K562 (cell line): ENCODE measurements at regions not wholly inside any gene's neighbourhood (a gene's known extent, or its start where the extent isn't known, plus 50 kb on each side); places are given as distances from the start of the nearest gene placed in this dataset.

Source experiments
- CCNT2 ChIP-seq: IDR thresholded peaks from 2 replicates; pipeline ENCODE4 v1.6.1; 2011; ENCODE audit warnings: borderline replicate concordance, low read depth, mild to moderate bottlenecking, moderate library complexity, mixed read lengths, low read length; ENCODE audit not compliant: insufficient read length; ENCODE audit errors: extremely low read depth
- CHCHD3 ChIP-seq: fragments of 250-450 bp; sonication (Bioruptor Pico); IDR thresholded peaks from 2 replicates; pipeline ENCODE4 v2.1.2; 2022; ENCODE audit warnings: mild to moderate bottlenecking
- CHD1 ChIP-seq: fragments of 200-600 bp; sonication (generic); IDR thresholded peaks from one replicate; pipeline ENCODE4 v1.6.1; 2012; ENCODE audit warnings: mild to moderate bottlenecking, moderate library complexity, low read length, inconsistent platforms
- DACH1 ChIP-seq: fragments of 450-650 bp; IDR thresholded peaks from 2 replicates; pipeline ENCODE4 v1.6.1; 2018; ENCODE audit not compliant: partially characterized antibody
- FOXA3 ChIP-seq, 2 experiments: fragments of 450-650 bp in 1 of 2; sonication (generic) in 1 of 2; formaldehyde crosslinking; IDR thresholded peaks in 1 of 2; conservative IDR thresholded peaks in 1 of 2; 2 replicates each; pipeline versions ENCODE4 v1.4.0 to v1.8.0; 2020 to 2022; ENCODE audit warnings: mild to moderate bottlenecking in 2 of 2, missing genetic modification reagents in 1 of 2
- FOXK1 ChIP-seq: sonication (generic); formaldehyde crosslinking; IDR thresholded peaks from 2 replicates; pipeline ENCODE4 v1.8.0; 2022; ENCODE audit warnings: missing genetic modification reagents, mild to moderate bottlenecking, borderline replicate concordance
- HDAC3 ChIP-seq: fragments of 450-650 bp; IDR thresholded peaks from 2 replicates; pipeline ENCODE4 v1.6.1; 2018; ENCODE audit warnings: borderline replicate concordance, mild to moderate bottlenecking, moderate library complexity; ENCODE audit not compliant: partially characterized antibody
- HNRNPLL ChIP-seq: fragments of 200-400 bp; formaldehyde crosslinking; IDR thresholded peaks from 2 replicates; pipeline ENCODE4 v1.6.1; 2017; ENCODE audit warnings: low read length, low read depth, mild to moderate bottlenecking; ENCODE audit not compliant: poor library complexity, severe bottlenecking
- KDM5B ChIP-seq: fragments of 200-600 bp; sonication (generic); IDR thresholded peaks from 2 replicates; pipeline ENCODE4 v1.6.1; 2012; ENCODE audit warnings: low read depth, mild to moderate bottlenecking, moderate library complexity, low read length, control low read depth, inconsistent platforms; ENCODE audit not compliant: insufficient replicate concordance
- LARP7 ChIP-seq: fragments of 450-650 bp; IDR thresholded peaks from 2 replicates; pipeline ENCODE4 v1.6.1; 2016
- MBD2 ChIP-seq: sonication (generic); IDR thresholded peaks from 2 replicates; pipeline ENCODE4 v1.6.1; 2016; ENCODE audit warnings: low read depth, borderline replicate concordance
- MIER1 ChIP-seq: fragments of 450-650 bp; IDR thresholded peaks from 2 replicates; pipeline ENCODE4 v1.6.1; 2016; ENCODE audit warnings: antibody characterized with exemption, mild to moderate bottlenecking, low read depth
- POLR2A ChIP-seq: fragments of 450-650 bp; conservative IDR thresholded peaks from 2 replicates; pipeline ENCODE4 v1.6.1; 2016
- POLR2B ChIP-seq: fragments of 450-650 bp; IDR thresholded peaks from 2 replicates; pipeline ENCODE4 v1.6.1; 2018; ENCODE audit warnings: low read depth; ENCODE audit not compliant: partially characterized antibody
- SIN3A ChIP-seq, 2 experiments: fragments of 150-350 bp in 1 of 2; IDR thresholded peaks; 2 replicates each; pipeline ENCODE4 v1.6.1; 2011 to 2016; ENCODE audit warnings: borderline replicate concordance in 2 of 2, low read depth in 2 of 2, low read length in 2 of 2, mild to moderate bottlenecking in 2 of 2, moderate library complexity in 2 of 2; ENCODE audit not compliant: control insufficient read depth in 1 of 2
- STAT5A ChIP-seq: IDR thresholded peaks from 2 replicates; pipeline ENCODE4 v1.6.1; 2012; ENCODE audit warnings: low read length, inconsistent platforms, borderline replicate concordance
- YY1 ChIP-seq, 3 experiments: IDR thresholded peaks; 2 replicates each; pipeline ENCODE4 v1.6.1; 2011; ENCODE audit warnings: low read length in 2 of 3, mild to moderate bottlenecking in 2 of 3, moderate library complexity in 2 of 3, borderline replicate concordance in 1 of 3, control low read depth in 1 of 3, low read depth in 1 of 3; ENCODE audit not compliant: insufficient read depth in 3 of 3, insufficient replicate concordance in 2 of 3, control insufficient read depth in 1 of 3, insufficient read length in 1 of 3; ENCODE audit errors: extremely low read depth in 1 of 3
- ZNF23 ChIP-seq: fragments of 250-450 bp; sonication (Bioruptor Pico); IDR thresholded peaks from 2 replicates; pipeline ENCODE4 v1.4.0; 2020; ENCODE audit warnings: mild to moderate bottlenecking
- ZNF253 ChIP-seq: fragments of 250-450 bp; sonication (Bioruptor Pico); conservative IDR thresholded peaks from 2 replicates; pipeline ENCODE4 v1.6.1; 2021; ENCODE audit warnings: mild to moderate bottlenecking
- ZNF3 ChIP-seq: fragments of 250-450 bp; sonication (Bioruptor Pico); IDR thresholded peaks from 2 replicates; pipeline ENCODE4 v1.5.0; 2021; ENCODE audit warnings: mild to moderate bottlenecking, moderate library complexity
- TF ChIP-seq, protein P1 (sequence below): sonication (generic); formaldehyde crosslinking; IDR thresholded peaks from 2 replicates; pipeline ENCODE4 v1.8.0; 2022; ENCODE audit warnings: mild to moderate bottlenecking, missing genetic modification reagents
- TF ChIP-seq, protein P2 (sequence below): fragments of 450-650 bp; formaldehyde crosslinking; IDR thresholded peaks from 2 replicates; pipeline ENCODE4 v1.4.0; 2020; ENCODE audit warnings: mild to moderate bottlenecking, moderate library complexity

DNA sequence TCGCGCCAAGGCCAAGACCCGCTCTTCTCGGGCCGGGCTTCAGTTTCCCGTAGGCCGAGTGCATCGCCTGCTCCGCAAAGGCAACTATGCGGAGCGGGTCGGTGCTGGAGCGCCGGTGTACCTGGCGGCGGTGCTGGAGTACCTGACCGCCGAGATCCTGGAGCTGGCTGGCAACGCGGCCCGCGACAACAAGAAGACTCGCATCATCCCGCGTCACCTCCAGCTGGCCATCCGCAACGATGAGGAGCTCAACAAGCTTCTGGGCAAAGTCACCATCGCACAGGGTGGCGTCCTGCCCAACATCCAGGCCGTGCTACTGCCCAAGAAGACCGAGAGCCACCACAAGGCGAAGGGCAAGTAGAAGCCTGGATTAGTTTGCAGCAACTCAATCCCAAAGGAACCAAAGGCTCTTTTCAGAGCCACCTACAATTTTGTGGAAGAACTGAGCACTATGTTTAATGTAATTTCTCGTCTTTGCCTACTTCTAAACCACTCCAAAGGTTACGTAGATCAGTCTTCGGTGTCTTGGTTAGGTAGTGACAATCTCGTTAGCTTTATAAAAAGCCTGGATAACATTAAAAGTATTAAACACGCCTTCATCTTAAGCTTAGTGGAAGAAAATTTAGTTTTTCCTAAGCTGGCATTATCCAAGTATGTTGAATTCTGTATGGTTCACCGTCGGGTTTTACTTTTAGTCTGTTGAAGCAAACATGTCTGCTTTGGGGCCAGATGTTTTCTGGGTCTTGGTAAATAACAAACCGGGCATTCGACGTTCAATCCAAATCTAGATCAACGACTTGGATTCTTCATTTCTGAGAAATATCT is 103.7 kb downstream of the OR2B2 start (continued):
- TF ChIP-seq FOXA3 (CRISPR knock-in tag; conservative IDR thresholded peaks at IDR 0.05 in 1 of 2, IDR thresholded peaks at IDR 0.05 in 1 of 2), result peak in 1 of 2 experiments; percentile 56; a peak in 1 of 4 replicates
- TF ChIP-seq STAT5A, result peak; percentile 36; the same call in 1 of the 2 replicates
- peak; percentile 93 for TF ChIP-seq CHD1
- peak; percentile 88 for TF ChIP-seq CHCHD3
- TF ChIP-seq, protein P1, sequence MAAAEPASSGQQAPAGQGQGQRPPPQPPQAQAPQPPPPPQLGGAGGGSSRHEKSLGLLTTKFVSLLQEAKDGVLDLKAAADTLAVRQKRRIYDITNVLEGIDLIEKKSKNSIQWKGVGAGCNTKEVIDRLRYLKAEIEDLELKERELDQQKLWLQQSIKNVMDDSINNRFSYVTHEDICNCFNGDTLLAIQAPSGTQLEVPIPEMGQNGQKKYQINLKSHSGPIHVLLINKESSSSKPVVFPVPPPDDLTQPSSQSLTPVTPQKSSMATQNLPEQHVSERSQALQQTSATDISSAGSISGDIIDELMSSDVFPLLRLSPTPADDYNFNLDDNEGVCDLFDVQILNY, result peak; percentile 64
- 0 out of 2 replicates have a peak, but pooled peaks have one; percentile 32 for TF ChIP-seq MIER1
- TF ChIP-seq SIN3A (IDR thresholded peaks at IDR 0.05; ENCODE audit: borderline replicate concordance in 2 of 2, control insufficient read depth in 1 of 2, low read depth in 2 of 2, low read length in 2 of 2), result peak; percentile 65 to 86; a peak in 2 of 4 replicates
- peak; percentile 92; the same call in 1 of the 2 replicates for TF ChIP-seq LARP7
- TF ChIP-seq KDM5B, result peak; percentile 82
- TF ChIP-seq POLR2B, result peak; percentile 59
- TF ChIP-seq ZNF3 (CRISPR knock-in tag), result peak; percentile 75
- TF ChIP-seq POLR2A, result peak; percentile 32
- peak; percentile 69 for TF ChIP-seq HNRNPLL
- peak; percentile 16 for TF ChIP-seq HDAC3
- TF ChIP-seq DACH1, result peak; percentile 47
- peak in 1 of 3 experiments; percentile 60 for TF ChIP-seq YY1 (IDR thresholded peaks at IDR 0.05; ENCODE audit: borderline replicate concordance in 1 of 3, control insufficient read depth in 1 of 3, extremely low read depth in 1 of 3, insufficient read depth in 3 of 3, insufficient read length in 1 of 3, insufficient replicate concordance in 2 of 3, low read depth in 1 of 3, low read length in 2 of 3)
- peak; percentile 68; the same call in 1 of the 2 replicates for TF ChIP-seq ZNF253
- TF ChIP-seq FOXK1, result peak; percentile 67; the same call in 1 of the 2 replicates
- TF ChIP-seq ZNF23 (CRISPR knock-in tag), result 0 out of 2 replicates have a peak, but pooled peaks have one; percentile 67
- TF ChIP-seq, protein P2, sequence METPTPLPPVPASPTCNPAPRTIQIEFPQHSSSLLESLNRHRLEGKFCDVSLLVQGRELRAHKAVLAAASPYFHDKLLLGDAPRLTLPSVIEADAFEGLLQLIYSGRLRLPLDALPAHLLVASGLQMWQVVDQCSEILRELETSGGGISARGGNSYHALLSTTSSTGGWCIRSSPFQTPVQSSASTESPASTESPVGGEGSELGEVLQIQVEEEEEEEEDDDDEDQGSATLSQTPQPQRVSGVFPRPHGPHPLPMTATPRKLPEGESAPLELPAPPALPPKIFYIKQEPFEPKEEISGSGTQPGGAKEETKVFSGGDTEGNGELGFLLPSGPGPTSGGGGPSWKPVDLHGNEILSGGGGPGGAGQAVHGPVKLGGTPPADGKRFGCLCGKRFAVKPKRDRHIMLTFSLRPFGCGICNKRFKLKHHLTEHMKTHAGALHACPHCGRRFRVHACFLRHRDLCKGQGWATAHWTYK (CRISPR knock-in tag), result peak; percentile 49; the same call in 1 of the 2 replicates
- peak; percentile 21; the same call in 1 of the 2 replicates for TF ChIP-seq MBD2
- TF ChIP-seq CCNT2, result peak; percentile 39
